Natural killer cell (primary cell): ENCODE measurements at regions not wholly inside any gene's neighbourhood (a gene's known extent, or its start where the extent isn't known, plus 50 kb on each side); places are given as distances from the start of the nearest gene placed in this dataset.

ENCODE experiments used
- ATAC-seq, 3 donors: fragments of 150-1000 bp in 2 of 3; fragments of 200-7000 bp in 1 of 3; cut with Tn5 transposase; 1 replicate in 1 of 3; 2 replicates in 2 of 3; pipeline ENCODE4 v1.10.0; 2021; ENCODE audit warnings: mild to moderate bottlenecking in 2 of 3, moderate library complexity in 2 of 3
- DNase-seq, 2 donors: peaks; one replicate each; pipeline versions ENCODE4 v3.0.0 to v3.0.0-alpha.2; 2013 to 2021; ENCODE audit warnings: mixed read lengths in 1 of 2
- H3K27ac ChIP-seq: one replicate; pipeline ENCODE4 v1.5.1; 2013; ENCODE audit warnings: mild to moderate bottlenecking, low read length
- H3K27me3 ChIP-seq: one replicate; pipeline ENCODE4 v1.6.1; 2013; ENCODE audit warnings: low read length; ENCODE audit not compliant: control insufficient read depth, insufficient read depth
- H3K36me3 ChIP-seq: one replicate; pipeline ENCODE4 v1.6.1; 2013; ENCODE audit warnings: low read length; ENCODE audit not compliant: control insufficient read depth, insufficient read depth
- H3K4me1 ChIP-seq: one replicate; pipeline ENCODE4 v1.6.1; 2013; ENCODE audit warnings: low read length; ENCODE audit not compliant: control insufficient read depth, insufficient read depth
- H3K4me3 ChIP-seq: one replicate; pipeline ENCODE4 v1.5.1; 2013; ENCODE audit warnings: low read length
- H3K9me3 ChIP-seq: one replicate; pipeline ENCODE4 v1.6.1; 2013; ENCODE audit warnings: low read length; ENCODE audit not compliant: control insufficient read depth, insufficient read depth
- H3K27ac Mint-ChIP-seq, 2 donors: one replicate each; pipeline ENCODE4 v1.8.0; 2022; ENCODE audit warnings: mild to moderate bottlenecking in 2 of 2, mixed read lengths in 2 of 2, moderate library complexity in 1 of 2
- H3K27me3 Mint-ChIP-seq, 2 donors: one replicate each; pipeline ENCODE4 v1.8.0; 2022; ENCODE audit warnings: low read depth in 2 of 2, mixed read lengths in 2 of 2
- H3K36me3 Mint-ChIP-seq: one replicate; pipeline ENCODE4 v1.8.0; 2022; ENCODE audit warnings: mixed read lengths
- H3K4me1 Mint-ChIP-seq, 2 donors: one replicate each; pipeline ENCODE4 v1.8.0; 2022; ENCODE audit warnings: mixed read lengths in 2 of 2
- H3K4me3 Mint-ChIP-seq: one replicate; pipeline ENCODE4 v1.8.0; 2022; ENCODE audit warnings: mild to moderate bottlenecking, moderate library complexity, mixed read lengths
- H3K9me3 Mint-ChIP-seq, 2 donors: one replicate each; pipeline ENCODE4 v1.8.0; 2022; ENCODE audit warnings: mixed read lengths in 2 of 2
- WGBS: methylation state at CpG from one replicate; pipeline ENCODE4 v1.1.7; 2013; ENCODE audit warnings: missing lambda C conversion rate; ENCODE audit not compliant: insufficient coverage; 5-methylcytosine and 5-hydroxymethylcytosine counted together
- intact Hi-C: fragments of 100-400 bp; cut with micrococcal nuclease; formaldehyde crosslinking; loops from one replicate; pipeline ENCODE4 v1.14.2; 2022
- TF ChIP-seq, protein P1 (sequence below): fragments of 200-600 bp; IDR thresholded peaks from one replicate; pipeline ENCODE4 v1.8.0; 2022; ENCODE audit warnings: antibody characterized with exemption

DNA sequence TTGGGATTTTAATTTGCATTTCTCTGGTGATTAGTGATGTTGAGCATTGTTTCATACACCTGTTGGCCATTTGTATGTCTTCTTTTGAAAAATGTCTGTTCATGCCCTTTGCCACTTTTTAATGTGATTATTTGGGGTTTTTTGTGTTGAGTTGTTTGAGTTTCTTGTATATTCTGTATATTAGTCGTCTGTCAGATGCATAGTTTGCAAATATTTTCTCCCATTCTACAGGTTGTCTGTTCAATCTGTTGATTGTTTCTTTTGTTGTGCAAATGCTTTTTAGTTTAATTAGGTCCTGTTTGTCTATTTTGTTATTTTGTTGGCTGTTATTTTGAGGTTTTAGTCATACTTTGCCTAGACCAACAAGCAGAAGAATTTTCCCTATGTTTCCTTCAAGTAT lies 164.0 kb upstream of the CXADR start:
- Mint-ChIP-seq H3K4me1 (no peaks in the 10 kb centered on the region), H3K36me3 (peaks cover 4% of the 10 kb centered on the region), H3K27me3 (no peaks in the 10 kb centered on the region), H3K27ac (no peak overlapping the region), H3K4me3 (no peak overlapping the region), H3K9me3 (peaks cover 9 to 18% of the 10 kb centered on the region in 2 donors)
- H3K9me3 ChIP-seq = peaks cover 12% of the 10 kb centered on the region
- no CpG with 5 or more reads among the region's 1 CpG for WGBS
- no peak overlapping the region for H3K27ac ChIP-seq
- no peaks in the 10 kb centered on the region for H3K36me3 ChIP-seq
- no peaks in the 10 kb centered on the region for H3K27me3 ChIP-seq
- no peak overlapping the region for H3K4me3 ChIP-seq
- intact Hi-C loops = no loop called here
- H3K4me1 ChIP-seq = no peaks in the 10 kb centered on the region
- ATAC-seq = no peak
- TF ChIP-seq, protein P1, sequence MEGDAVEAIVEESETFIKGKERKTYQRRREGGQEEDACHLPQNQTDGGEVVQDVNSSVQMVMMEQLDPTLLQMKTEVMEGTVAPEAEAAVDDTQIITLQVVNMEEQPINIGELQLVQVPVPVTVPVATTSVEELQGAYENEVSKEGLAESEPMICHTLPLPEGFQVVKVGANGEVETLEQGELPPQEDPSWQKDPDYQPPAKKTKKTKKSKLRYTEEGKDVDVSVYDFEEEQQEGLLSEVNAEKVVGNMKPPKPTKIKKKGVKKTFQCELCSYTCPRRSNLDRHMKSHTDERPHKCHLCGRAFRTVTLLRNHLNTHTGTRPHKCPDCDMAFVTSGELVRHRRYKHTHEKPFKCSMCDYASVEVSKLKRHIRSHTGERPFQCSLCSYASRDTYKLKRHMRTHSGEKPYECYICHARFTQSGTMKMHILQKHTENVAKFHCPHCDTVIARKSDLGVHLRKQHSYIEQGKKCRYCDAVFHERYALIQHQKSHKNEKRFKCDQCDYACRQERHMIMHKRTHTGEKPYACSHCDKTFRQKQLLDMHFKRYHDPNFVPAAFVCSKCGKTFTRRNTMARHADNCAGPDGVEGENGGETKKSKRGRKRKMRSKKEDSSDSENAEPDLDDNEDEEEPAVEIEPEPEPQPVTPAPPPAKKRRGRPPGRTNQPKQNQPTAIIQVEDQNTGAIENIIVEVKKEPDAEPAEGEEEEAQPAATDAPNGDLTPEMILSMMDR = no peak
- DNase-seq = no peak

GRCh38 chr21:17351766-17352165 lies 161.1 kb upstream of the CXADR start:
- 96% methylated on average over 2 of the region's 2 CpGs for WGBS
- intact Hi-C loops = no loop called here
- H3K4me1 ChIP-seq = no peaks in the 10 kb centered on the region
- no peak overlapping the region for H3K4me3 ChIP-seq
- Mint-ChIP-seq H3K9me3 (peaks cover 14 to 16% of the 10 kb centered on the region in 2 donors), H3K4me1 (no peaks in the 10 kb centered on the region), H3K27ac (no peak overlapping the region), H3K4me3 (no peak overlapping the region), H3K27me3 (no peaks in the 10 kb centered on the region), H3K36me3 (no peaks in the 10 kb centered on the region)
- H3K27me3 ChIP-seq = no peaks in the 10 kb centered on the region
- TF ChIP-seq, protein P1 = no peak
- H3K27ac ChIP-seq = no peak overlapping the region
- DNase-seq = no peak
- peaks cover 12% of the 10 kb centered on the region for H3K9me3 ChIP-seq
- no peak for ATAC-seq
- H3K36me3 ChIP-seq = no peaks in the 10 kb centered on the region

- TF ChIP-seq, protein P1 = no peak
- Histone ChIP-seq H3K4me1 (no peaks in the 10 kb centered on the region), H3K27ac (no peak overlapping the region), H3K36me3 (no peaks in the 10 kb centered on the region), H3K9me3 (peaks cover 12% of the 10 kb centered on the region), H3K27me3 (no peaks in the 10 kb centered on the region), H3K4me3 (no peak overlapping the region)
- H3K27ac Mint-ChIP-seq = no peak overlapping the region
- intact Hi-C loops = no loop called here
- peaks cover 14 to 15% of the 10 kb centered on the region in 2 donors for H3K9me3 Mint-ChIP-seq
- WGBS = 80% methylated on average over 3 of the region's 3 CpGs
- H3K27me3 Mint-ChIP-seq = no peaks in the 10 kb centered on the region
- ATAC-seq (no peak), DNase-seq (no peak)
- no peak overlapping the region for H3K4me3 Mint-ChIP-seq
- H3K36me3 Mint-ChIP-seq = no peaks in the 10 kb centered on the region
- H3K4me1 Mint-ChIP-seq = no peaks in the 10 kb centered on the region
Measured at GRCh38 chr21:17352996-17353655, 159.7 kb upstream of the CXADR start.

DNA sequence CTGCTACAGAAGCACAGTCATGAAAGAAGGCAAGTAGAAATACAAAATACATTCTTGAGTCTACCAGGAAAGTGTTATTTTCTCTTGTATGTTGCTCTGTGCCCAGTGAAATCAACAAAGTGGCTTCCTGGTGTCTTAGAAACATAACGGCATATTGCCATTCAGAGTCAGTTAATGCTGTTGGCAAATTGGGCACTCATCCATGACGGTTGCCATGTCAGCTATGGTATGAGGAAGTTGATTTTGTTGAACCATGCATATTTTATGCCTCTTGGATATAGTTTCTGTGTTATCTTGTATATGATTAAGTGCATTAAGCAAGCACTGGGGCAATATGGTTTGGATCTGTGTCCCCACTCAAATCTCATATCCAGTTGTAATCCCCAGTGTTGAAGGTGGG lies 153.1 kb upstream of the CXADR start:
- no peaks in the 10 kb centered on the region for H3K36me3 ChIP-seq
- H3K9me3 Mint-ChIP-seq = peaks cover 7 to 10% of the 10 kb centered on the region in 2 donors
- peaks cover under 1% of the 10 kb centered on the region for H3K36me3 Mint-ChIP-seq
- H3K4me3 Mint-ChIP-seq = no peak overlapping the region
- WGBS = 72% methylated on average over 2 of the region's 2 CpGs
- H3K4me1 Mint-ChIP-seq = no peaks in the 10 kb centered on the region
- DNase-seq (no peak), ATAC-seq (no peak)
- no peaks in the 10 kb centered on the region for H3K27me3 Mint-ChIP-seq
- H3K9me3 ChIP-seq = peaks cover 2% of the 10 kb centered on the region
- intact Hi-C loops = no loop called here
- H3K4me1 ChIP-seq = no peaks in the 10 kb centered on the region
- no peak overlapping the region for H3K27ac ChIP-seq
- H3K27ac Mint-ChIP-seq = no peak overlapping the region
- no peak overlapping the region for H3K4me3 ChIP-seq
- TF ChIP-seq, protein P1 = no peak
- no peaks in the 10 kb centered on the region for H3K27me3 ChIP-seq
